Natural killer cell (primary cell): ENCODE measurements at regions not wholly inside any gene's neighbourhood (a gene's known extent, or its start where the extent isn't known, plus 50 kb on each side); places are given as distances from the start of the nearest gene placed in this dataset.
A peak's percentile ranks its signal among the peaks of the same experiment; 100 is the strongest.

Experiments used
- ATAC-seq, 3 donors: fragments of 150-1000 bp in 2 of 3; fragments of 200-7000 bp in 1 of 3; cut with Tn5 transposase; 1 replicate in 1 of 3; 2 replicates in 2 of 3; pipeline ENCODE4 v1.10.0; 2021; ENCODE audit warnings: mild to moderate bottlenecking in 2 of 3, moderate library complexity in 2 of 3
- DNase-seq, 2 donors: peaks; one replicate each; pipeline versions ENCODE4 v3.0.0 to v3.0.0-alpha.2; 2013 to 2021; ENCODE audit warnings: mixed read lengths in 1 of 2
- H3K27ac ChIP-seq: one replicate; pipeline ENCODE4 v1.5.1; 2013; ENCODE audit warnings: mild to moderate bottlenecking, low read length
- H3K27me3 ChIP-seq: one replicate; pipeline ENCODE4 v1.6.1; 2013; ENCODE audit warnings: low read length; ENCODE audit not compliant: control insufficient read depth, insufficient read depth
- H3K36me3 ChIP-seq: one replicate; pipeline ENCODE4 v1.6.1; 2013; ENCODE audit warnings: low read length; ENCODE audit not compliant: control insufficient read depth, insufficient read depth
- H3K4me1 ChIP-seq: one replicate; pipeline ENCODE4 v1.6.1; 2013; ENCODE audit warnings: low read length; ENCODE audit not compliant: control insufficient read depth, insufficient read depth
- H3K4me3 ChIP-seq: one replicate; pipeline ENCODE4 v1.5.1; 2013; ENCODE audit warnings: low read length
- H3K9me3 ChIP-seq: one replicate; pipeline ENCODE4 v1.6.1; 2013; ENCODE audit warnings: low read length; ENCODE audit not compliant: control insufficient read depth, insufficient read depth
- H3K27ac Mint-ChIP-seq, 2 donors: one replicate each; pipeline ENCODE4 v1.8.0; 2022; ENCODE audit warnings: mild to moderate bottlenecking in 2 of 2, mixed read lengths in 2 of 2, moderate library complexity in 1 of 2
- H3K27me3 Mint-ChIP-seq, 2 donors: one replicate each; pipeline ENCODE4 v1.8.0; 2022; ENCODE audit warnings: low read depth in 2 of 2, mixed read lengths in 2 of 2
- H3K36me3 Mint-ChIP-seq: one replicate; pipeline ENCODE4 v1.8.0; 2022; ENCODE audit warnings: mixed read lengths
- H3K4me1 Mint-ChIP-seq, 2 donors: one replicate each; pipeline ENCODE4 v1.8.0; 2022; ENCODE audit warnings: mixed read lengths in 2 of 2
- H3K4me3 Mint-ChIP-seq: one replicate; pipeline ENCODE4 v1.8.0; 2022; ENCODE audit warnings: mild to moderate bottlenecking, moderate library complexity, mixed read lengths
- H3K9me3 Mint-ChIP-seq, 2 donors: one replicate each; pipeline ENCODE4 v1.8.0; 2022; ENCODE audit warnings: mixed read lengths in 2 of 2
- CTCF ChIP-seq: fragments of 200-600 bp; IDR thresholded peaks from one replicate; pipeline ENCODE4 v1.8.0; 2022; ENCODE audit warnings: antibody characterized with exemption
- WGBS: methylation state at CpG from one replicate; pipeline ENCODE4 v1.1.7; 2013; ENCODE audit warnings: missing lambda C conversion rate; ENCODE audit not compliant: insufficient coverage; 5-methylcytosine and 5-hydroxymethylcytosine counted together
- intact Hi-C: fragments of 100-400 bp; cut with micrococcal nuclease; formaldehyde crosslinking; loops from one replicate; pipeline ENCODE4 v1.14.2; 2022

GRCh38 chr2:60400462-60401246 is 152.8 kb downstream of the BCL11A start:
- H3K27ac Mint-ChIP-seq: no peak overlapping the region
- ATAC-seq (peak in 1 of 3 donors; percentile 36), DNase-seq (no peak)
- H3K9me3 Mint-ChIP-seq: no peaks in the 10 kb centered on the region
- Histone ChIP-seq H3K27ac (no peak overlapping the region), H3K4me1 (peaks cover 12% of the 10 kb centered on the region), H3K27me3 (no peaks in the 10 kb centered on the region), H3K9me3 (no peaks in the 10 kb centered on the region), H3K4me3 (no peak overlapping the region), H3K36me3 (no peaks in the 10 kb centered on the region)
- no peak for TF ChIP-seq CTCF
- H3K4me3 Mint-ChIP-seq: no peak overlapping the region
- intact Hi-C loops: no loop called here
- no peaks in the 10 kb centered on the region for H3K36me3 Mint-ChIP-seq
- peaks cover 10 to 18% of the 10 kb centered on the region in 2 donors for H3K4me1 Mint-ChIP-seq
- H3K27me3 Mint-ChIP-seq: peaks cover 0 to 3% of the 10 kb centered on the region in 2 donors
- WGBS: 27% methylated on average over 7 of the region's 7 CpGs

DNA sequence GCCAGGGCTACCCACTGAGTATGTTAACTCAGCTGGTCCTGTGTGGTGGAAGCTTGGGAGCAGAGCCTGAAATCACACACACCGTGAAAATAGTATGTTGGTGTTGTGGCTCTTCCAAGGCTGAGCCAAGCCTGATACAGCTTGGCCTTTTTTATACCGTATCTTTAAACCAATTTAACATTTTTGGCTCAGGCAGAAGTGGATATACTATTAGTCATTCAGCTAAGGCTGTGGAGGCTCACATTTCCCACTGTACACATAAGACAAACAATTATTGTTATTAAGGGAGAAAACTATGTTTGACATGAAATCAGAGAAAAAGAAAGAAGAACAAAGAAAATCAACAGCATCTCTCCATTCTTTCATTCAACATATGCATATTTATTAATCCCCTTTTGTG is 159.0 kb downstream of the BCL11A start:
- Mint-ChIP-seq H3K36me3 (no peaks in the 10 kb centered on the region), H3K27me3 (peaks cover 0 to 3% of the 10 kb centered on the region in 2 donors), H3K4me1 (peaks cover 7 to 8% of the 10 kb centered on the region in 2 donors), H3K9me3 (no peaks in the 10 kb centered on the region), H3K27ac (no peak overlapping the region), H3K4me3 (no peak overlapping the region)
- WGBS: 83% methylated on average over 1 of the region's 2 CpGs
- no peak for ATAC-seq
- Histone ChIP-seq H3K4me1 (peaks cover 2% of the 10 kb centered on the region), H3K36me3 (no peaks in the 10 kb centered on the region), H3K27me3 (no peaks in the 10 kb centered on the region), H3K27ac (no peak overlapping the region), H3K4me3 (no peak overlapping the region), H3K9me3 (no peaks in the 10 kb centered on the region)
- intact Hi-C loops: no loop called here
- no peak for DNase-seq
- no peak for TF ChIP-seq CTCF

GRCh38 chr2:60391649-60392375 is 161.6 kb downstream of the BCL11A start:
- no peaks in the 10 kb centered on the region for H3K9me3 Mint-ChIP-seq
- peaks cover 7% of the 10 kb centered on the region in 2 donors for H3K4me1 Mint-ChIP-seq
- DNase-seq (no peak), ATAC-seq (no peak)
- no peak overlapping the region for H3K27ac ChIP-seq
- WGBS: 70% methylated on average over 7 of the region's 7 CpGs
- no peak overlapping the region for H3K27ac Mint-ChIP-seq
- no peaks in the 10 kb centered on the region for H3K36me3 Mint-ChIP-seq
- H3K4me1 ChIP-seq: peaks cover 2% of the 10 kb centered on the region
- H3K36me3 ChIP-seq: no peaks in the 10 kb centered on the region
- peaks cover 0 to 3% of the 10 kb centered on the region in 2 donors for H3K27me3 Mint-ChIP-seq
- intact Hi-C loops: no loop called here
- no peaks in the 10 kb centered on the region for H3K9me3 ChIP-seq
- TF ChIP-seq CTCF: no peak
- no peaks in the 10 kb centered on the region for H3K27me3 ChIP-seq
- H3K4me3 ChIP-seq: no peak overlapping the region
- no peak overlapping the region for H3K4me3 Mint-ChIP-seq
